Activated CD4-positive, alpha-beta T cell treated with anti-CD3 and anti-CD28 coated beads, Interleukin-2, Interleukin-6, amounts not matched to agents 100 ng/mL and 50 ng/mL, durations not matched to agents 16 hours and 8 hours (primary cell): ENCODE measurements at regions not wholly inside any gene's neighbourhood (a gene's known extent, or its start where the extent isn't known, plus 50 kb on each side); places are given as distances from the start of the nearest gene placed in this dataset.
"Not testable (repeated sequence)": the region's sequence is repeated elsewhere in the genome, so short reads cannot be mapped to it uniquely, and the experiment has no call there.

ENCODE experiments used
- DNase-seq: peaks from one replicate; pipeline ENCODE4 v3.0.0-alpha.2; 2020

DNA sequence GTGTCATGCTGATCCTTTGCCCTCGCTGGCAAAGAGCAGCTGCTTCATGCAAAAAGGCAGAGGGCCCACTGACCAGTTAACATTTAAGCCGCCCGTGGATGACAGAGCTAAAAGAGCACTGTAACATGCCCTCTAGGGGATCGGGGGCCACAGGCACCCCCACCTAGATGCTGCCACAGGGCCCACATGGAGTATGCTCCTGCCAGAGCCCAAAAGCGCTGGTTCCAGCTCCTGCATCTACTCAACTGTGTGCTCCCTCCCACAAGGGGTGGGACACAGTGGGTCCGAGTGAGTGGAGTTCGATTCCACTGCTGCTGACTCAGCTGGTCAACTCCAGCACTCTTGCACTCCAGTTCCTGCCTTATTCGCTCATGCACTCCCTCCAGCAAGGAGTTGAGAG is 199.8 kb upstream of the CNTNAP2 start:
- no peak for DNase-seq

DNA sequence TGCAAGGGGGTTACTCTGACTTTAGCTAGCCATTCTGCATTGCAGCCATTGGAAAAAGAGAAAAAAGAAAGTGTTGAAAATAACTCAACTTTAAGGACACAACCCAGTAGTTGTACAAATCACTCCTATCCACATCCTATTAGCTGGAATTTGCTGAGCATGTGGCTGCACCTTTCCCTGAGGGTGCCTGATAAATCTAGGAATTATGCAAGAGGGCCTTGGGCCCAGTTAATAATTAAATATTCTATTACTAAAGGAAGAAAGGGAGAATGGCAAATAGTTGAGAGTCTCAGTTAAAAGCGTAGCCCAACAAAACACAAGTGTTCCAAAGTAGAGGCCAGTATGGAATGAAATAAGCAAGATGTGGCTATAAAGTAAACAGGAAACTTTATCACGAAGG is 200.9 kb upstream of the CNTNAP2 start:
- no peak for DNase-seq

DNA sequence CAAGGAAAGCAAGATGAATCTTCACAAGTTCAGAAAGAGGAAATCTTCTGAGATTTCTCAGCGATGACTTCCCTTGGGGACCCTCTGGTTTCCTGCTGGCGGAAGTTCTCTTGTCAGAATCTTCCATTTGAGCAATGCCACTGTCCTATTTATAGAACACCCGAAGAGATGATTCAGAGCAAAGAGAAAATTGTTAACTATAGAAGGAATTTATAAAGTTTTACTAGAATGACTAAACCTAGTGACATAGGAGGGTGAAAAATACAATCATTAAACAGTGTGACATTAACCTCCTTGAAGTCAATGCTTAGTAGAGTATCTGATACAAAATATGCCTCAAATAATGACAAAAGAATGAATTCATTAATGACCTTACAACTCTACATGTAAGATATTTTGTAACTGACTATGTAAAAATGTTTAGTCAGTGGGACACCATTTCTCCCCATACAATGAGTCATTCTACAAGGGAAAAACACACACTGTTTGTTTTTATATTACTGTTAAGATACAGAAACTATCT is 206.5 kb upstream of the CNTNAP2 start:
- peak; percentile 4 for DNase-seq

DNA sequence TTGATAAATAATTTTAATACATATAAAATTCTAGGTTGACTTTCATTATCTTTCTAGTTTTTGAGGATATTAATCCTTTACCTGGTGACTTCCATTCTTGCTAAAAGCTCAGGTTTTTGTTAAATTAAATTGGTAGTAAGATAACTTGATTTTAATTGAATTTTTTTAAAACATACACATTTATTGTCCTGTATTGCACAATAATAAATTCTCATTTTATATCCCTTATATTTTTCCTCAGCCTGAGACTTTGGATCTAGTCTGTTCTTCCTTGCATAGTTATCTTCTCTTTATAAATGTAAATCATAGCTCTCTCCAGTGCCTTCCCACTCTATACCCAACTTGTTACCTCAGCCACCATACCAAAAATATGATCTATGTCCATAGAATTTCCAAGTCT is 212.9 kb upstream of the CNTNAP2 start:
- DNase-seq = no peak

DNA sequence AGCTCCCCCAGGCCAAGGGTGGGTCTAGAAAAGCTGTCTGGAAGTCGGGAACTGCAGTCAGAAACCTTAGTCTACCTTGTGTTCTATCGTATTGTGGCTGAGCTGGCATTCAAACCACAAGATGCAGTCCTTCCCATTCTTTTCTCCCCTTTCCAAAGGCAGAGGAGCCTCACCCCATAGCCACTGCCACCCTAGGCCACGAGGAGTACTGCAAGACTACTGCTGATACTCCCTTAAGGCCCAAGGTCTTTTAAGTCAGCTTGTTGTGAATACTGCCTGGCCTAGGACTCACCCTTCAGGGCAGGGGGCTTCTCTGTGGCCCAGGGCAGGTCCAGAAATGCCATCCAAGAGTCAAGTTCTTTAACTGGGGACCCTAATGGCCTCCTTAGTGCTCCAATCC is 214.5 kb upstream of the CNTNAP2 start:
- no peak for DNase-seq

DNA sequence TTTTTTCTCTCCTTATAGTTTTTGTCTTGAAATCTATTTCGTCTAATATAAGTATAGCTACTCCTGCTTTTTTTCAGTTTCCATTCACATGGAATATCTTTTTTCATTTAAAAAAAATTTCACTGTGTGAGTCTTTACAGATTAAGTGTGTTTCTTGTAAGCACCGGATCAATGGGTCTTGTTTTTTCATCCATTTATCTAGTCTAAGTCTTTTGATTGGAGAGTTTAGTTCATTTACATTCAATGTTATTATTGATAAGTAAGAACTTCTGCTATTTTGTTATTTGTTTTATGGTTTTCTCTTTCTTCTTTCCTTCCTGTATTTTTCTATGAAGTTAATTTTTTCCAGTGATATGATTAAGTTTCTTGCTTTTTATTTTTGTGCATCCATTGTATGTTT is 216.7 kb upstream of the CNTNAP2 start:
- no peak for DNase-seq

DNA sequence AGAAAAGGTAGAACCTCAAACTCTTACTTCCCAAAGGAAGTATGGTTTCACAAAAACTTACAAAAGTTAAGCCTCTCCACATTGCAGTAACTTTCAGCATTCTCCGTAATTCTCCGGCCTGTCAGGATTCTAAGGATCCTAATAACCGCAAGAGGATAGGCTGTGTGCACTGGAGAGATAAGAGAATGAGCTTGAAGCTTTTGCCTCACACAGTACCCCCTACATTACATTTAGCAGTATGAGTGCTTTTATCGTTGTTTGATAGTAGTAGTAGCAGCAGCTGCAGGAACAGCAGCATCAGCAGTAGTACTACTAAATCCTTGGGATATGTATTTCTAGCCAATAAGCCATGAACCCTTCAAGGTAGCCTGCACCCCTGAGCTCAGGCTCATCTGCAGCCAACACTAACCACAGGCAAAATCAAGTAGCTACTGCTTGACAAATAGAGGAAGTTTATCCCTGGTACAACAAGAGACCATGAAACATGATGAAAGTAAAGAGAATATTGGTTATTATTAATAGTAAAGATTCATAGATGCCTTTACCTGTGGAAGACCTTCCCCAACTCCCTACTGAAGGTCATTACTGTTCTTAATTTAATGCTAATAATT is 222.6 kb upstream of the CNTNAP2 start:
- no peak for DNase-seq

DNA sequence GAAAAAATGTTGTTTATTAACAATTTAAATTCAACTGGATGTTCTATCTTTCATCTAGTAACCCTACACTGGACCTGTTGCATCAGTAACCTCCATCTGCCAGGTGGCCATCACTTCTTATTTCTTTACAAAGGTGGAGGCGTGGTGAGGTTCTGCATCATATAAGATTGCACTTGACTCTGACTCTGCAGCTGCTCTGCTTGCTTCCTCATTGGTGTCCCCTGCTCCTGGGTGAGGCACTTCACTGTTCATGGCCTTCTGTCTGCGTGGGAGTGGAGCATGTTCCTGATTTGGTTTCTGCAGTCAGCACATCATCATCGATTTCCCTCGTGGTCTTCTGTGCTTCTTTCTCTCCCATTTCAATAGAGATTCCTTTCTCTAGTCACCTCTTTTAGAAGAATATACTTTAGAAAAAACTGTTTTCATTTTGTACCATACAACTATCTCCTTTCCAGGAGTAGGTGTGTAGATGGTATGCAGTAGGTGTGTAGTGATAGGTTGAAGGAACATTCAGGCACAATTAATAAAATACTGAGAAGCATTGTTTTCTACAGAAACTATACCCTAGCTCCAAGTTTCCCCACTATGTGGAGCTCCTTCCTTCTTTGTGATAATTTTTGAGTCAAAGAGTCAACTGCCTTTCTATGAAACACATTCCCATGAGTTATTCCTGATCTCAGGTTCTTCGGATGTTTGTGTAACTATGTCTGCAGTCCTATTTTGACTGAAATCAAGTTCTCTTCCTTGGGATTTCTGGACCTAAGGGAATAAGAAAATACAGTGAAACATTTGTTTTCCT is 231.7 kb upstream of the CNTNAP2 start:
- DNase-seq = no peak

DNA sequence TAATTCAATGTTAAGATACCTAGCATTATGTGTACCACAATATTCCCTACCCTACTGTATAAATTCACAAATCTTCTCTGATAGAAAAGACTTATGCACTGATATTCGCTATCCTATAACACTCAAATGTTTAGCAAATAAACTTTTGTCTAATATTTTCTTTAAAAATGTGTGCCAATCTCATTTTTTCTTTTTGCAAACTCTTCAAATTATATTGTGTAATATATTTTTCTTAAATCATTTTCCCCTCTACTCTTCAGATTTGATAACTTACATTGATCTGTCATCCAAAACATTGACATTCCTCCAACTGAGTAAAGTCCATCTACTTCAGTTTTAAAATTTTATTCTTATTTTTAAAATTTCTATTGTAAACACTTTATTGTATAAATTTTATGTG is 240.2 kb upstream of the CNTNAP2 start:
- no peak for DNase-seq

DNA sequence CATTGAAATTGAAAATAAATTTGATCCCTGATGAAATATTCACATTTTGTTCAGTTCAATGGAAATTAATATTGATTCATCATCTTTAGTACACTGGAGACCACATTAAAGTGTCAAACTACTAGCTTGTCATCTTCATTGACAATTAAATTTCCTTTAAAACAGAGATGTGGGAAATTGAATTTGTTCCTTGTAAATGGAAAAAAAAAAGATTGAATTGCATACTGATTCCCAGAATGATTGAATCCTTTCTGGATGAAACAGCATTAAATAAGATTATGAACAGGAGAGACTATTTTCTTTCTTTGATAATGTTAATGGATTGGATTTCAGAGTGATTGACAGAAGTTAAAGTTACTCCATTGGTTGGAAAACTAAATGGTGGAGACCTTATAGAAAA is 241.3 kb upstream of the CNTNAP2 start:
- no peak for DNase-seq

DNA sequence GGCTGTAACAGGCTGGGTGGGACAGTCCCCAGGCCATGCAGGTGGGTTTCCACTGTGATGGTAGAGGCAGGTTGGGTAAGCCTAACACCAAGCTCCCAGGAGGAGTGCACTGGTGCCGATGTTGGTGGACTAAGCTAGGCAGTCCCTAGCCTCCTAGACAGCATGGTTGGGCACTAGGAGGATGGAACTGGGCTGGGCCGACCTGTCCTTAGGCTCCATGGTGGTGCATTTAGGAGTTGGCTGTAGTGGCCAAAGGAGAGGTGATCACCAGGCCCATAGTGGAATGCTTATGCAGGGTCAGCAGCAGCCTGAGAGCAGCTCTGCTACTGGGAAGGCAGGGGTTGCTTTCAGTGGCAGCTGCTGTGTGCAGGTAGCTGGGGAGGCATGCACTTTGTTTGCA is 247.7 kb upstream of the CNTNAP2 start:
- DNase-seq = no peak

DNA sequence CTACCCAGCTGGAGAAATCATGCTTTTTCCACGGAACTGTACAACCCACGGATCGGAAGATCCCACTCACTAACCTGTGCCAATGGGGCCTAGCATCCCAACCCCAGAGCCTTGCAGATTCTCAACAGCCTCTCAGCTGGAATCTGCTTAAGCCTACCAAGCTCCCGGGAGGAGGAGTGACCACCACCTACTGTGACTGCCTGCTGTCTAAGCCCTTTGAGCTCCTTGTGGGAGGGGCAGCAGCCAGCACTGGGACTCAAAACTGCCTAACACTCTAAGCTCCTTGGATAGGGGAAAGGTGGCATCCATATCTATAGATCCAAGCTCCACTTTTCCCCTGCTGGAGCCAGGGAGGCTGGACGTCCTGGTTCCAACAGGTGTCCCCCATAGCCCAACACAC is 254.4 kb upstream of the CNTNAP2 start:
- DNase-seq = no peak

DNA sequence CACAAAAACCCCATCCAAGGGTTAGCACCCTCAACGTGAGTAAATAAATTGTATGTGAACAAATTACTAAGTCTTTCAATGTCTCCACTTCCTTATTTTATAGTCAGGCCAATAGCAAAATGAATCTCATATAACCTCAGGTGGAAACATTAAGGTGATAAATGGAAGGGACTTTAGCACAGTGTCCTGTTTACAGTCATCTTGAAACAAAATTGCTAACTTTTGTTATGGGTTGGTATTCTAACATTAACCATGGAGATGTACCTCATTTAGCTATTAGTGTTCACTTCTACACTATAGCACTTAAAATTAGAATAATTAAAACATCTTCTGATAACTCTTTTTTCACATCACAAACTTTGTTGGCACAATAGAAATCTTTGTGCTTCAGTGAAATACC is 255.8 kb upstream of the CNTNAP2 start:
- DNase-seq = no peak

DNA sequence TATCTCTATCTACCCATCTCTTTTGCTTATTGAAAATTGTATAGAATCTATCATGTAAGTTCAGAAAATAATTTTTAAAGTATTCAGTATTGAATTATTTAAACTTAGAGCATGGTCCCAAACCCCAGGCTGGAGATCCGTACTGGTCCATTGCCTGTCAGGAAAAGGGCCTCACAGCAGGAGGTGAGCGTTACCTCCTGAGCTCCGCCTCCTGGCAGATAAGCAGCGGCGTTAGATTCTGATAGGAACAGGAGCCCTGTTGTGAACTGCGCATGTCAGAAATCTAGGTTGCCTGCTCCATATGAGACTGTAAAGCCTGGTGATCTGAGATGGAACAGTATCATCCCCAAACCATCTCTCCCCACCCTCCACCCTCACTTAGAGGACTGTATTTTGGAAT is 266.0 kb upstream of the CNTNAP2 start:
- no peak for DNase-seq

DNA sequence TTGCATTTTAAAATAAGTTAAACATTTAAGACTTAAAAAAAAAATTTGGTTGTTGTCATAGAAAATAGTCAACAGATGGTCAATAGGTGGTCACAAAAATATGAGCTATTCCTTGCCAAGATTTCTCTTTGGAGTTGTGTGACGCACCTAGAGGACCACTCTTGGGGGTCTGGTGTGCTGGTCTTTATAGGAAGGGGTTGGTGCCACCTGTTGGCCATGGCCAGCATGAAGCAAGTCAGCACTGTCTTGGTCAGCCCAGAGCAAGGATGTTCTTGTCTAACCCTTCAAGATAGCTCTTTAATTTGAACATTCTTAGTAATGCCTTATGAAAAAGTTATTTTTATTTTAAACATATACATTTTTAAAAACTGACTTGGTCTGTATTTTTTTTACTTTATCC is 267.9 kb upstream of the CNTNAP2 start:
- DNase-seq = no peak

DNA sequence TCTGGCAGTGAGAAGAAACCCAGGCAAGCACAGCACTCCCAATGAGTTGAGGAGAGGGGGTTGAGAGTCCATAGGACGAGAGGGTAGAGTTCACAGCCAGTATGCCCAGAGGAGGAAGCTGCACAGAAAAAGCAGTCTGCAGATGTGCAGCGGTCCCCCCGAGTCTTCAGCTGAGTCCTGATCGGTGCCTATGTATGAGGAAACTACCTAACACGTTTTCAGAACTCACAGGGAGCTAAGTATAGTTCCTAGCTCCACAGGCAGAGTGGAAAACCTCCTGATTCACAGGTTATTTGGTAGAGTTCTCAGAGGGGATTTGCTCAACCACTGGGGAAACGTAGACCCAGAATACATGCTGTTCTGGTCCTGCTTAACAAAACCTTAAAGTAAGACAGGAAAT is 271.3 kb upstream of the CNTNAP2 start:
- DNase-seq = no peak

DNA sequence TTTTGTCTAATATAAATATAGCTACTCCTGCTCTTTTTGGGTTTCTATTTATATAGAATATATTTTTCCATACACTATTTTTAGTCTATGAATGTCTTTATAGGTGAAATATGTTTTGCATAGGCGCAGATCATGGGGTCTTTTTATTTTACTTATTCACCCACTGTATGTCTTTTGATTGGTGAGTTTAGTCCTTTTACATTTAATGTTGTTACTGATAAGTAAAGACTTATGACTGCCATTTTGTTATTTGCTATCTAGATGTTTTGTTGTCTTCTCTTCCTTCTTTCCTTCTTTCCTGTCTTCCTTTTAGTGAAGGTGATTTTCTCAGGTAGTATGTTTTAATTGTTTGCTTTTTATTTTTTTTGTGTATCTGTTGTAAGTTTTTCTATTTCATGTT is 276.8 kb upstream of the CNTNAP2 start:
- DNase-seq = no peak

DNA sequence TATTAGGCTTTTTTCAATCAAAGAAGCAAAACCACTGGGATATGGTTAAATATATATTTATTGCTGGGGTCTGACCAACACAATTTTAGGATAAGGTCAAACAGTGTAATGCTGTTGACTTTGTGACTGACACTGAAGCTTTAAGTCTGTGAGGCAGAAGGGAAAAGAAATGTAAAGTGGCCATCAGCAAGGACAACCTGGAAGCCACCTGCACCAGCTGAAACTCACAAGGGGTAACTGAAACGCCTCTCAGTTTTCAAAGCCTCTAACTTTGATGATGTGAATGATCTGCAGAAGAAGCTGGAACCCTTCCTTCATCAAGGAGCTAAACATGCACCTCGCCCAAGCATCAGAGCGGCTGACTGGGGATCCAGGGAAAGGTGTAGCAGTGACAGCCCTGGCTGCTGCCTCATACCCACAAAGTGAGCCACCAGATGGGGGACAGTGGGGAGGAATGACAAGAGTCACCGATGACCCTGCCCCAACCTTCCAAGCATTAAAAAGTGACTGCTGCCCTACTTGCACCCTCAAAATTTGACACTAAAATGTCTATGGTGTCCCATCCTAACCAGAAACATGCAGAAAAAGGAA is 284.9 kb upstream of the CNTNAP2 start:
- DNase-seq = no peak

DNA sequence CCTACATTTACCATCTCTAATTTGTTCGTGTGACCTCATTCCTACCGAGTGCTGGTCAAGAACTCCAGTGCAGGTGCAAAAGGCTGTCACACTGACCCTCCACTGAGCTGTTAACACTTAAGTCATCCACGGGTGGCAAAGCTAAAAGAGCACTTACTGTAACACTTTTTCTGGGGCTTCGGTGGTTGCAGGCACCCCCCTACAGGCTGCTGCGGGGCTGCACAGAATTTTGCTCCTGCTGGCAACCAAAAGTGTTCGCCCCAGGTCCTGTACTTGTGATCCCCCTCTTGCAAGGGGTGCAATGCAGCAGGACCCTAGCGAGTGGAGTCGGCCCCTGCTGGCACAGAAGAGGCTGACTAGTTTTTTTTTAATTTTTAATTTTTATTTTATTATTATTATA is 298.9 kb upstream of the CNTNAP2 start:
- no peak for DNase-seq

DNA sequence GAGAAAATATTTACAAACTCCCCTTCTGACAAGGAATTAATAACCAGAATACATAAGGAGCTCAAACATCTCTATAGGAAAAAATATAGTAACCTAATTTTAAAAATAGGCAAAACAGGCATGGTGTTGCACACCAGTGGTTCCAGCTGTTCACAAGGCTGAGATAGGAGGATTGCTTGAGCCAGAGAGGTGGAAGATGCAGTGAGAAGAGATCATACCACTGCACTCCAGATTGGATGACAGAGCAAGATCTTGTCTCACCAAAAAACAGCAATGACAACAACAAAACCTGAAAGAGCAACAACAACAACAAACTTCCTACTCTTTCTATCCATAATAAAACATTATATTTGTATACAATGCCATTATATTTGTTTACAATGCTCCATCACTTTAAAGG is 304.4 kb upstream of the CNTNAP2 start:
- no peak for DNase-seq

DNA sequence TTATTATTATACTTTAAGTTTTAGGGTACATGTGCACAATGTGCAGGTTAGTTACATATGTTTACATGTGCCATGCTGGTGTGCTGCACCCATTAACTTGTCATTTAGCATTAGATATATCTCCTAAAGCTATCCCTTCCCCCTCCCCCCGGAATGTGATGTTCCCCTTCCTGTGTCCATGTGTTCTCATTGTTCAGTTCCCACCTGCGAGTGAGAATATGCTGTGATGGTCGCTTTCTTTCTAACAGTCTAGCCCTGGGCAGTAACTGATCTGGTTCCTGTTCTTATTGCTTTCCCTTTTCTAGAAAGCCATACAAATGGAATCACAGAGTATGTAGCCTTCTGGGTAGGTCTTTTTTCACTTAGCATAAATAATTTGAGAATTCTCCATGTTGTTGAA is 311.1 kb upstream of the CNTNAP2 start:
- not testable (repeated sequence) for DNase-seq

DNA sequence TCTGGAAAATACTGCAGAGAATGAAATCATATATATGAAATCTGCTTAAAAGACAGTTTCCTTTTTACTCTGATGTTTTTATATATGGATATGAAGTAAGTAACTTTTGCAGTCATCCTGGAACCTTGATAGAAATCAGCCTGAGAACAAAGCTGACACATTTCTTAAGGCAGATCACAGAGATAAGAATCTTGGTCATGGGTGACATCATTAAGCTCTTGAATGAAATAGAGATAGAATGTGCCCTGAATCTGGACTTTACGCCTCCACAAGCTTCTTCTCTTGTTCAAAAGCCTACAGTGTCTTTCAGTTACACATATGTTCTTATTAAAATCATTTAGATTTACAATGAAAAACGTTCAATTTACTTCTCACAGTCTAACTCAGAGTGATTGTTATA is 319.1 kb upstream of the CNTNAP2 start:
- DNase-seq = peak; percentile 3

DNA sequence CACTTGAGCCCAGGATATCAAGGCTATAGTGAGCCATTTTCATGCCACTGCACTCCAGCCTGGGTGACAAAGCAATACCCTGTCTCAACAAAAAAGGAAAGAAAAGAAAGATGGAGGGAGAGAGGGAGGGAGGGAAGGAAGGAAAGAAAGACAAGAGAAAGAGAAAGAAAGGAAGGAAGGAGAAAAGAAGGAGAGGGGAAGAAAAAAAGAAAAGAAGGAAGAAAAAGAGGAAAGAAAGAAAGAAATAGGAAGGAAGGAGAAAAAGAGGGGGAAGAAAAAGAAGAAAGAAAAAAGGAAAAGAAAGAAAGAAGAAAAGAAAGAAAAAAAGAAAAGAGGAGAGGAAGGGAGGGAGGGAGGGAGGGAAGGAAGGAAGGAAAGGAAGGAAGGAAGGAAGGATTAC is 321.5 kb upstream of the CNTNAP2 start:
- DNase-seq = no peak
